AG09309 (cell line): ENCODE measurements at regions not wholly inside any gene's neighbourhood (a gene's known extent, or its start where the extent isn't known, plus 50 kb on each side); places are given as distances from the start of the nearest gene placed in this dataset.
"Not testable (repeated sequence)": the region's sequence is repeated elsewhere in the genome, so short reads cannot be mapped to it uniquely, and the experiment has no call there.

Experiments used
- DNase-seq: peaks from one replicate; pipeline ENCODE4 v3.0.0-alpha.2; 2010; ENCODE audit warnings: low read depth
- H3K4me3 ChIP-seq: 2 replicates; pipeline ENCODE4 v1.5.1; 2011; ENCODE audit warnings: mild to moderate bottlenecking, low read depth, low read length, moderate library complexity; ENCODE audit not compliant: control insufficient read depth
- TF ChIP-seq, protein P1 (sequence below): IDR thresholded peaks from 2 replicates; pipeline ENCODE4 v1.5.1; 2011; ENCODE audit warnings: mild to moderate bottlenecking, low read depth, low read length, inconsistent platforms; ENCODE audit not compliant: insufficient read depth, control insufficient read depth; ENCODE audit errors: missing control alignments

DNA sequence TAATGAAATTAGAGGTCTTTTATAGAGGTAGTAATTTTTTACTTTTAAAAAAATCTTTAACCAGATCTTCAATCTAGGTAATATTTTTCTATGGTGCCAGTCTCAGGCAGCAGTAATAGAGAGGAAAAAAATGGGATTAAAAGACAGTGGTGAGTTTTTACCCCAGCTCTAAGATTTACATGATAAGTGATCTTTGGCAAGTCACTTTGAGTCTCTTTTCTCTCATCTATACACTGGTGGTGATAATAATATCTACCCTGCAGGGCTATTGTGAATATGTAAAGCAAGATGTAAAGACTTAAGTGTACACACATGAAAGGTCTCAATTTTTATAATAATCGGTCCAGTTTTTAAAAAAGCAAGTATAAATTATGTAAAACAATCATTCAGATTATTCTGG, 786.2 kb upstream of the POU3F4 start:
- DNase-seq = no peak
- no peak overlapping the region for H3K4me3 ChIP-seq
- TF ChIP-seq, protein P1, sequence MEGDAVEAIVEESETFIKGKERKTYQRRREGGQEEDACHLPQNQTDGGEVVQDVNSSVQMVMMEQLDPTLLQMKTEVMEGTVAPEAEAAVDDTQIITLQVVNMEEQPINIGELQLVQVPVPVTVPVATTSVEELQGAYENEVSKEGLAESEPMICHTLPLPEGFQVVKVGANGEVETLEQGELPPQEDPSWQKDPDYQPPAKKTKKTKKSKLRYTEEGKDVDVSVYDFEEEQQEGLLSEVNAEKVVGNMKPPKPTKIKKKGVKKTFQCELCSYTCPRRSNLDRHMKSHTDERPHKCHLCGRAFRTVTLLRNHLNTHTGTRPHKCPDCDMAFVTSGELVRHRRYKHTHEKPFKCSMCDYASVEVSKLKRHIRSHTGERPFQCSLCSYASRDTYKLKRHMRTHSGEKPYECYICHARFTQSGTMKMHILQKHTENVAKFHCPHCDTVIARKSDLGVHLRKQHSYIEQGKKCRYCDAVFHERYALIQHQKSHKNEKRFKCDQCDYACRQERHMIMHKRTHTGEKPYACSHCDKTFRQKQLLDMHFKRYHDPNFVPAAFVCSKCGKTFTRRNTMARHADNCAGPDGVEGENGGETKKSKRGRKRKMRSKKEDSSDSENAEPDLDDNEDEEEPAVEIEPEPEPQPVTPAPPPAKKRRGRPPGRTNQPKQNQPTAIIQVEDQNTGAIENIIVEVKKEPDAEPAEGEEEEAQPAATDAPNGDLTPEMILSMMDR = no peak

DNA sequence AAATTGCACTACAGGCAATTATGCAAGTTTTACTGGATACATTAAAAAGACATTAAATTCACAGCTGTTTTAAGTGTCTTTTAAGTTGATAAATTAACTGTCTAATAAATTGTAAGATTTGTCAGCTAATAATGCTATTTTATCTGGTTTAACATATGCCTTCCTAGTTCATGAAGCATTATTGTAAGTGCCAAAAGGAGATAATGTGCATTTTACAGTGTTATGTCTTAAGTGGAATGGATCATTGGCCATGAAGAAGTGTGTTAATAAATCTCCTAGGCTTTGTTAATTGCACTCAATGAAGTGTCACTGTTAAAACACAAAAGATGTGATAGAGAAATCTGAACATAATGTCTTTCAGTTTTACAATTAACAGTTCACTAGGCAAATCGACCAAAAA, 784.3 kb upstream of the POU3F4 start:
- no peak overlapping the region for H3K4me3 ChIP-seq
- TF ChIP-seq, protein P1 = no peak

DNA sequence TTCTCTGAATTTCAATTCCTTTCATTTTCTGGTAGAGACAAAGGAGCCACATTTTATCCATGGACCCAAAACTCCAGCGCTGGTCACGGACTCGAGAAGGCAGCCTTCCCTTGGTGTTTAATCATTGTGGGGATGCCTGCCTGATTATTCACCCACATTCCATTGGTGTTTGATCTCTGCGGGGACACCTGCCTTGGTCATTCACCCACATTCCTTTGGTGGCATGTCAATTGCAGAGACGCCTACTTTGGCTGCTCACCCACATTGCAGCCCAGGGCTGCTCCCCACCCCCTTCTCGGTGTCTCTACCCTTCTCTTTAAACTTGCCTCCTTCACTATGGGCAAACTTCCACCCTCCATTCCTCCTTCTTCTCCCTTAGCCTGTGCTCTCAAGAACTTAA, 780.7 kb upstream of the POU3F4 start:
- H3K4me3 ChIP-seq, DNase-seq: not testable (repeated sequence)

More for the DNA sequence above, 784.3 kb upstream of the POU3F4 start:
- DNase-seq = no peak

DNA sequence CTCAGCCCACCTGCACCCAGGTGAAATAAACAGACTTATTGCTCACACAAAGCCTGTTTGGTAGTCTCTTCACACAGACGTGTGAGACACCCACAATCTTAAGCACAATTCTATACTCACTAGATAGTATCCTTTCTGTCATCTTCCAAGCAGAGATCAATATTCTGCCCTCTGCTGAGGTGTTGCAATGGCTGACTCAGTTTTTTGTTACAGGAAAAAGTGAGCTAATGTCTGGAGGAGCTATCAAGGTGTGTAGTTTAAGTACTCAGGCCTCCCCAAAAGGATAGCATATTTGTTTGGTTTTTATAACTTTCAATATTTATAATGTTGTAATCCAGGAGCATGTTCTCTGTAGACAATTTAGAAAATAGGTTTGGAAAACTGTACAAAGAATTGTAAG, 775.2 kb upstream of the POU3F4 start:
- no peak overlapping the region for H3K4me3 ChIP-seq
- DNase-seq = no peak
- TF ChIP-seq, protein P1 = no peak

DNA sequence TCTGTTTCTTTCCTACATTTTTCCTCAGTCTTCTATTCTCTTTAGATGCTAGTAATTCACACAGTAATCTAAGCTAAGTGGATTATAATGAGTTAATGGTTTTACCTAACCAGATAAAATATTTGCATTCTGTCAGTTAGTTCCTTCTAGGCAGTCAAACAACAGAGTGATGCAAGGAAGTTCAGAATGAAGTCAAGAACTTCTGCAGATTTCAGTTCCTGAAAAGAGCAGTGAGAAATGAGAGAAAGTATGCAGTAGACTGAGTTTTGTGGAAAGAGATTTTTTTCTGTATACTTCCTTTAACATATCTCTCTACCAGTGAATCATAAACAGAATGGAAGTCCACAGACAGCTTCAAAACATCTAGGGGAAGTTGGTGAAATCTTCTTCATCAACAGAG, 774.0 kb upstream of the POU3F4 start:
- no peak overlapping the region for H3K4me3 ChIP-seq
- no peak for DNase-seq
- TF ChIP-seq, protein P1 = no peak

DNA sequence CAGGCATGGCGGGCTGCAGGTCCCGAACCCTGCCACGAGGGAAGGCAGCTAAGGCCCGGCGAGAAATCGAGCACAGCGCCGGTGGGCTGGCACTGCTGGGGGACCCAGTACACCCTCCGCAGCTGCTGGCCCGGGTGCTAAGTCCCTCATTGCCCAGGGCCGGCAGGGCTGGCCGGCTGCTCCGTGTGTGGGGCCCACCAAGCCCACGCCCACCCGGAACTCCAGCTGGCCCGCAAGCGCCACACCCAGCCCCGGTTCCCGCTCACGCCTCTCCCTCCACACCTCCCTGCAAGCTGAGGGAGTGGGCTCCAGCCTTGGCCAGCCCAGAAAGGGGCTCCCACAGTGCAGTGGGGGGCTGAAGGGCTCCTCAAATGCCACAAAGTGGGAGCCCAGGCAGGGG, 769.8 kb upstream of the POU3F4 start:
- DNase-seq, H3K4me3 ChIP-seq: not testable (repeated sequence)

DNA sequence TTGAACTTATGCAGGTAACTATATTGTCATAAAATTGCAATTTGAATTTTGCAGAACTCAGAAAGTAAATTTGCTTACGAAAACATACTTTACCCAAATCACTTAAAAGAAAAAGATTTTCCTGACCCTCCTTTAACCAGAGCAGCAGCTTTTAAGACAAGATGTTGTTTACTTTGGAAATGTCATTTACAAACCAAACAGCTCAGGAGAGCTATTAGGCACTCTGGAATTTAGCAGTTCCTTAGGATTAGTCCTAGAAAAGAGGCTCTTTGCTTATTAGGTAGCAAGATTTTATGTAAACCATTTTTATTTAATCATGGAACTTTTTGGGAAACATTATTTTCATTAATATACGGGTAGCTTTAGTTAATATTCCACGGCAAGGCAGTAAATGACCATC, 765.7 kb upstream of the POU3F4 start:
- H3K4me3 ChIP-seq = no peak overlapping the region
- TF ChIP-seq, protein P1 = no peak
- no peak for DNase-seq

DNA sequence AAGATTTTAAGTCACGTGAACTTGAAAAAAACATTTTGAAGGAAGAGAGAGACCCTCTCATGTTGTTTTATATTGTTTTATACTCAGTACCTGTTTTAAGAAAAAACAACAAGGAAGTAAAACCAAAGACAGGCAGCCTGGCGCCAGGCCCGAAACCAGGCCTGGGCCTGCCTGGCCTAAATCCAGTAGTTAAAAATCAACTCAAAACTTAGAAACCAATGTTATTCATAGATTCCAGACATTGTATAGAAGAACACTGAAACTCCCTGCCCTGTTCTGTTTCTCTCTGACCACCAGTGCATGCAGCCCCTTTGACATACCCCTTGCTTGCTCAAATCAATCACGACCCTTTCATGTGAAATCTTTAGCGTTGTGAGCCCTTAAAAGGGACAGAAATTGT, 762.4 kb upstream of the POU3F4 start:
- not testable (repeated sequence) for DNase-seq, H3K4me3 ChIP-seq
